ENCODE measurements at regions not wholly inside any gene's neighbourhood (a gene's known extent, or its start where the extent isn't known, plus 50 kb on each side); places are given as distances from the start of the nearest gene placed in this dataset.
"Not testable (repeated sequence)": the region's sequence is repeated elsewhere in the genome, so short reads cannot be mapped to it uniquely, and the experiment has no call there.

DNA sequence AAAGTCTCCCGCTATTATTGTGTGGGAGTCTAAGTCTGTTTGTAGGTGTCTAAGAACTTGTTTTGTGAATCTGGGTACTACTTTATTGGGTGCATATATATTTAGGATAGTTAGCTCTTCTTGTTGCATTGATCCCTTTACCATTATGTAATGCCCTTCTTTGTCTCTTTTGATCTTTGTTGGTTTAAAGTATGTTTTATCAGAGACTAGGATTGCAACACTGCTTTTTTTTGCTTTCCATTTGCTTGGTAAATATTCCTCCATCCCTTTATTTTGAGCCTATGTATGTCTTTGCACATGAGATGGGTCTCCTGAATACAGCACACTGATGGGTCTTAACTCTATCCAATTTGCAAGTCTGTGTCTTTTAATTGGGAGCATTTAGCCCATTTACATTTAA, 165.2 kb downstream of the GATB start:
- H3K9me3 ChIP-seq (ENCODE audit: control insufficient read depth in 3 of 3, low read length in 3 of 3); H3K27me3 ChIP-seq (ENCODE audit: control insufficient read depth in 3 of 3, insufficient read depth in 3 of 3, low read length in 3 of 3); H3K36me3 ChIP-seq (ENCODE audit: control insufficient read depth in 3 of 3, insufficient read depth in 3 of 3, low read length in 3 of 3); H3K27ac ChIP-seq (ENCODE audit: low read depth, low read length); H3K4me3 ChIP-seq (ENCODE audit: low read length in 3 of 3); H3K9ac ChIP-seq (ENCODE audit: low read depth in 1 of 3, low read length in 3 of 3); H3K4me1 ChIP-seq (ENCODE audit: control insufficient read depth in 3 of 3, insufficient read depth in 3 of 3, low read length in 3 of 3): not testable (repeated sequence)

- H3K4me3 ChIP-seq (ENCODE audit: low read length in 3 of 3); H3K27ac ChIP-seq (ENCODE audit: low read depth, low read length); H3K4me1 ChIP-seq (ENCODE audit: control insufficient read depth in 3 of 3, insufficient read depth in 3 of 3, low read length in 3 of 3); H3K9ac ChIP-seq (ENCODE audit: low read depth in 1 of 3, low read length in 3 of 3); H3K36me3 ChIP-seq (ENCODE audit: control insufficient read depth in 3 of 3, insufficient read depth in 3 of 3, low read length in 3 of 3); H3K27me3 ChIP-seq (ENCODE audit: control insufficient read depth in 3 of 3, insufficient read depth in 3 of 3, low read length in 3 of 3); H3K9me3 ChIP-seq (ENCODE audit: control insufficient read depth in 3 of 3, low read length in 3 of 3): not testable (repeated sequence)
Measured at GRCh38 chr4:151597691-151598090, 163.1 kb downstream of the GATB start.

DNA sequence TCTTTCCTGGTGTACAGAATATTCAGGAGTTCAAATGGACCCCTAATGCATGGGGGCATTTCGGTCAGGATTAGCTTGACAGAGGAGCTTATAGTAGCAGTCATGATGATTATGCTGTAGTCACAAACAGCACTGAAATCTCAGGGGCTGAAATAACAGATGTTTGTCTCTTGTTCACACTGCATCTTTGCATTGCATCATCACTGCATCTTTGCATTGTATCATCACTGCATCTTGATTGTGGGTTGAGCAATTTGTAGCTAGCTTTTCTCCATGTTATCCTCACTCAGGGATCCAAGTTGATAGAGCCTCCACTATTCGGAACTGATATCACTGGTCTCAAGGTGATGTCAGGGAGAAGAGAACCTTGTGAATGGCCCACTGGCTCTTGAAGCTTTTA, 160.9 kb downstream of the GATB start:
- no peak overlapping the region for H3K9ac ChIP-seq (ENCODE audit: low read depth in 1 of 3, low read length in 3 of 3)
- peaks cover 0 to 5% (median 2%) of the 10 kb centered on the region in 3 donors for H3K4me1 ChIP-seq (ENCODE audit: control insufficient read depth in 3 of 3, insufficient read depth in 3 of 3, low read length in 3 of 3)
- no peaks in the 10 kb centered on the region for H3K36me3 ChIP-seq (ENCODE audit: control insufficient read depth in 3 of 3, insufficient read depth in 3 of 3, low read length in 3 of 3)
- H3K27me3 ChIP-seq (ENCODE audit: control insufficient read depth in 3 of 3, insufficient read depth in 3 of 3, low read length in 3 of 3), result no peaks in the 10 kb centered on the region
- H3K4me3 ChIP-seq (ENCODE audit: low read length in 3 of 3), result no peak overlapping the region
- H3K27ac ChIP-seq (ENCODE audit: low read depth, low read length), result no peak overlapping the region
- H3K9me3 ChIP-seq (ENCODE audit: control insufficient read depth in 3 of 3, low read length in 3 of 3), result no peaks in the 10 kb centered on the region

DNA sequence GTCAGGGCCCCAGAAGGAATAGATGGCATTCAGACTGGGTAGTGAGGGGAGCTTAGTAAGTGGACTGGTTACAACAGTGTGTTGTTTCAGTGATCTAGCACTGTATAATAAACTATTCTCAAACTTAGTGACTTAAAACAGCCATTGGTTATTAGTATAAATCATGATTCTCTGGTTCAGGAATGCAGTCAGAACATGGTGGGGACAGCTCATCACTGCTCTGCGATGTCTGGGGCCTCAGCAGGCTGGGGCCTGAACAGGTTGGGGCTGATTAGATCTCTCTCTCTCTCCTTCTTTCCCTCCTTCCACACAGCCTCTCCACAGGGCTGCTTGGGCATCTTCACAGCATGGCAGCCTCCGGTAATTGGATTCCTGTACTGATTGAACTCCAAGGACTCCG, 160.4 kb downstream of the GATB start:
- Histone ChIP-seq H3K9ac (ENCODE audit: low read depth in 1 of 3, low read length in 3 of 3) (no peak overlapping the region), H3K27ac (ENCODE audit: low read depth, low read length) (no peak overlapping the region), H3K36me3 (ENCODE audit: control insufficient read depth in 3 of 3, insufficient read depth in 3 of 3, low read length in 3 of 3) (no peaks in the 10 kb centered on the region), H3K4me1 (ENCODE audit: control insufficient read depth in 3 of 3, insufficient read depth in 3 of 3, low read length in 3 of 3) (peaks cover 0 to 5% (median 2%) of the 10 kb centered on the region in 3 donors), H3K4me3 (ENCODE audit: low read length in 3 of 3) (no peak overlapping the region), H3K9me3 (ENCODE audit: control insufficient read depth in 3 of 3, low read length in 3 of 3) (no peaks in the 10 kb centered on the region), H3K27me3 (ENCODE audit: control insufficient read depth in 3 of 3, insufficient read depth in 3 of 3, low read length in 3 of 3) (no peaks in the 10 kb centered on the region)

GRCh38 chr4:151603377-151603776, 157.4 kb downstream of the GATB start:
- no peak overlapping the region for H3K4me3 ChIP-seq (ENCODE audit: low read length in 3 of 3)
- H3K4me1 ChIP-seq (ENCODE audit: control insufficient read depth in 3 of 3, insufficient read depth in 3 of 3, low read length in 3 of 3), result peaks cover 0 to 5% (median 2%) of the 10 kb centered on the region in 3 donors
- no peak overlapping the region for H3K9ac ChIP-seq (ENCODE audit: low read depth in 1 of 3, low read length in 3 of 3)
- H3K36me3 ChIP-seq (ENCODE audit: control insufficient read depth in 3 of 3, insufficient read depth in 3 of 3, low read length in 3 of 3), result no peaks in the 10 kb centered on the region
- no peak overlapping the region for H3K27ac ChIP-seq (ENCODE audit: low read depth, low read length)
- H3K9me3 ChIP-seq (ENCODE audit: control insufficient read depth in 3 of 3, low read length in 3 of 3), result no peaks in the 10 kb centered on the region
- H3K27me3 ChIP-seq (ENCODE audit: control insufficient read depth in 3 of 3, insufficient read depth in 3 of 3, low read length in 3 of 3), result no peaks in the 10 kb centered on the region

GRCh38 chr4:151604238-151604637, 156.6 kb downstream of the GATB start:
- no peaks in the 10 kb centered on the region for H3K36me3 ChIP-seq (ENCODE audit: control insufficient read depth in 3 of 3, insufficient read depth in 3 of 3, low read length in 3 of 3)
- no peaks in the 10 kb centered on the region for H3K27me3 ChIP-seq (ENCODE audit: control insufficient read depth in 3 of 3, insufficient read depth in 3 of 3, low read length in 3 of 3)
- H3K4me3 ChIP-seq (ENCODE audit: low read length in 3 of 3), result no peak overlapping the region
- H3K9ac ChIP-seq (ENCODE audit: low read depth in 1 of 3, low read length in 3 of 3), result no peak overlapping the region
- no peaks in the 10 kb centered on the region for H3K9me3 ChIP-seq (ENCODE audit: control insufficient read depth in 3 of 3, low read length in 3 of 3)
- H3K27ac ChIP-seq (ENCODE audit: low read depth, low read length), result no peak overlapping the region
- peaks cover 0 to 5% (median 2%) of the 10 kb centered on the region in 3 donors for H3K4me1 ChIP-seq (ENCODE audit: control insufficient read depth in 3 of 3, insufficient read depth in 3 of 3, low read length in 3 of 3)

DNA sequence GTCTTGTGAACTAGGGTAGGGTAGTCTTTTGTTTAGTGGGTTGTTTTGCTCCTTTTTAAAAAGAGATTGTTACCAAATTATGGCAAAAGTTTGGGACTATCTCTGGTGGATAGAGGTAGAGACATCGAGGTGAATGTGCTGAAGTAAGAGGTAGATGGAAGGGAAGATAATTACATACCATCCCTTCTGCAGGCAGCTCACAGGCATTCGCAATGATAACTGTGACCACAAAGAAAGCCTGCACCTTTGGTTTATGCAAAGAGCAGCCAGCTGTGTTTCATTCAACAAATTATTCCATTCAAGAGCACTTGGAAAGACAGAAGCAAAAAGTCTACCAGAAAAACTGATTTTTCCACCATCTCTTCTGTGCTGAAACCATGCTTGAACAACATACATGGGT, 155.6 kb downstream of the GATB start:
- H3K4me1 ChIP-seq (ENCODE audit: control insufficient read depth in 3 of 3, insufficient read depth in 3 of 3, low read length in 3 of 3), result peaks cover 0 to 5% (median 2%) of the 10 kb centered on the region in 3 donors
- no peak overlapping the region for H3K9ac ChIP-seq (ENCODE audit: low read depth in 1 of 3, low read length in 3 of 3)
- no peaks in the 10 kb centered on the region for H3K27me3 ChIP-seq (ENCODE audit: control insufficient read depth in 3 of 3, insufficient read depth in 3 of 3, low read length in 3 of 3)
- H3K27ac ChIP-seq (ENCODE audit: low read depth, low read length), result no peak overlapping the region
- H3K9me3 ChIP-seq (ENCODE audit: control insufficient read depth in 3 of 3, low read length in 3 of 3), result no peaks in the 10 kb centered on the region
- no peak overlapping the region for H3K4me3 ChIP-seq (ENCODE audit: low read length in 3 of 3)
- no peaks in the 10 kb centered on the region for H3K36me3 ChIP-seq (ENCODE audit: control insufficient read depth in 3 of 3, insufficient read depth in 3 of 3, low read length in 3 of 3)

DNA sequence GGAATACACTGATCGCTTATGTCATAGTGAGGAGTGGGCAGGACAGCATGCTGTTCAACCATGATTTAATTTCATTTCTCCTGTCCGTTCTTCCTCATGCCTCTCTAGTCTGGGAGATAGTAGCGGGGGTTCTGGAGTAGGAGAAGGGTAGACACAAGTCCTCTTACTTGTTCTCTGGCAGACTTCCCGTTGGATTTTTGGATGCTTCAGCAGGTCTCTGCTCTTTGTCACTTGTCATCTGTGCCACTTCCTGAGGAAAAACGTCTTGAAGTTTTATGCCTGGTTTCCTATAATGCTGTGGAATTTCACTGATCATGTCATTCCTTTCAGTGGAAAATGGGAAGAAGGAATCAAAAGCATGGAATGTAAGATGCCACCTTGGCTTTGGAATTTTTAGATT, 154.7 kb downstream of the GATB start:
- Histone ChIP-seq H3K4me3 (ENCODE audit: low read length in 3 of 3) (no peak overlapping the region), H3K36me3 (ENCODE audit: control insufficient read depth in 3 of 3, insufficient read depth in 3 of 3, low read length in 3 of 3) (no peaks in the 10 kb centered on the region), H3K9me3 (ENCODE audit: control insufficient read depth in 3 of 3, low read length in 3 of 3) (no peaks in the 10 kb centered on the region), H3K27me3 (ENCODE audit: control insufficient read depth in 3 of 3, insufficient read depth in 3 of 3, low read length in 3 of 3) (no peaks in the 10 kb centered on the region), H3K4me1 (ENCODE audit: control insufficient read depth in 3 of 3, insufficient read depth in 3 of 3, low read length in 3 of 3) (peaks cover 0 to 5% (median 2%) of the 10 kb centered on the region in 3 donors), H3K27ac (ENCODE audit: low read depth, low read length) (no peak overlapping the region), H3K9ac (ENCODE audit: low read depth in 1 of 3, low read length in 3 of 3) (no peak overlapping the region)

DNA sequence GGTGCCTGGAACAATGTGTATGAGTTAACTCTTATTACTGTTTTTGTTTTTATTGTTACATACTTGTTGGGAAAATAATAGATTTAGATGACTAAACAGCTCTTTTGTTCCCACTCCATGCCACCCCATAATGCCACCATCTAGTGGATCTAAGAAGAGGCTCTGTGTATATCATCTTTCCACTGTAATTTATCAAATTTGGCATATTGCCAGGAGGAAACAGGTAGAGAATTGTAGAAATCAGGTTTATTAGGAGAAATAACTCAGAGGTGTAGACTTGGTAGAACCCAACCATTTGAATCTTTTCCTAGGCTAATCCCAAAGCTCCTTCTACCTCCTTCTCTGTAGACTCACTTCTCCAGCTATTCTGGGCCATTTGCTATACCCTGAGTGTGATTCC, 150.6 kb downstream of the GATB start:
- no peak overlapping the region for H3K9ac ChIP-seq (ENCODE audit: low read depth in 1 of 3, low read length in 3 of 3)
- H3K4me3 ChIP-seq (ENCODE audit: low read length in 3 of 3), result no peak overlapping the region
- no peaks in the 10 kb centered on the region for H3K36me3 ChIP-seq (ENCODE audit: control insufficient read depth in 3 of 3, insufficient read depth in 3 of 3, low read length in 3 of 3)
- H3K4me1 ChIP-seq (ENCODE audit: control insufficient read depth in 3 of 3, insufficient read depth in 3 of 3, low read length in 3 of 3), result no peaks in the 10 kb centered on the region
- no peaks in the 10 kb centered on the region for H3K27me3 ChIP-seq (ENCODE audit: control insufficient read depth in 3 of 3, insufficient read depth in 3 of 3, low read length in 3 of 3)
- H3K9me3 ChIP-seq (ENCODE audit: control insufficient read depth in 3 of 3, low read length in 3 of 3), result no peaks in the 10 kb centered on the region
- no peak overlapping the region for H3K27ac ChIP-seq (ENCODE audit: low read depth, low read length)

DNA sequence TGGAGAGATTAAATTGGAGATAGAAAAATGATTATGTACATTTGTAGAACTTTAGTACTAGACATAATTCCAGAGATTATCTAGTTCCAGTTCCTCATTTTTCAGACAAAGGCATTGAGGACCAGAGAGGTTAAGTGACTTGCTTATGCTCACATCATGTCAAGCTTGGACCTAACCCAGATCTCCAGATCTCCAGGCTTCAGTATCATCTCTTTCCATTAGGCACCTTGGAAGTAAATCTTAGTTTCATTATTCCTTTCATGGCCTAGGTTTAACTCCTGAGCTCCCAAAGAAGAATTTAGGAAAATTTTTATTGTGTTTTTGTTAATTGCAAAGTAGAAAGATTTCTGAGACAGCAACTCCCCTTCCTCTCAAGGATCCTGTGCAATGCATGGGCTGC, 148.8 kb downstream of the GATB start:
- no peaks in the 10 kb centered on the region for H3K9me3 ChIP-seq (ENCODE audit: control insufficient read depth in 3 of 3, low read length in 3 of 3)
- no peaks in the 10 kb centered on the region for H3K36me3 ChIP-seq (ENCODE audit: control insufficient read depth in 3 of 3, insufficient read depth in 3 of 3, low read length in 3 of 3)
- H3K9ac ChIP-seq (ENCODE audit: low read depth in 1 of 3, low read length in 3 of 3), result no peak overlapping the region
- H3K4me1 ChIP-seq (ENCODE audit: control insufficient read depth in 3 of 3, insufficient read depth in 3 of 3, low read length in 3 of 3), result no peaks in the 10 kb centered on the region
- no peak overlapping the region for H3K4me3 ChIP-seq (ENCODE audit: low read length in 3 of 3)
- H3K27me3 ChIP-seq (ENCODE audit: control insufficient read depth in 3 of 3, insufficient read depth in 3 of 3, low read length in 3 of 3), result no peaks in the 10 kb centered on the region
- H3K27ac ChIP-seq (ENCODE audit: low read depth, low read length), result no peak overlapping the region

DNA sequence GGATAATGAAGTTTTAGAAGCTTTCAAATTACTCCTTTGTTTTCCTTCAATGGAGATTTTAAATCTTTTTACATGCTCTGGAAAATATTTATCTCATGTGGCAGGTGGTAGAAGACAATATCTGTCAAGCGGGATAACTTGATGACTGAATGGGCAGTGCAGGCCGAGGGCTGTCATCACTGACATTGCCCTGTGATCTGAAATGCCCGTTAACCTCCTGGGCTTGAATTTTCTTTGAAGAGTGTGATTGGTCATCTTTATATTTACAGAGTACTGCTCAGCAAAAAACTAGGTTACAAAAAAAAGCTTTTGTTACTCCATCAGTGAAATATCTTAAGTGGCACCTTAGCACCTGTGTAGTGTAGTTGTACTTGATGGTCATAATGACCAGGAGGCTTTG, 147.5 kb downstream of the GATB start:
- Histone ChIP-seq H3K27me3 (ENCODE audit: control insufficient read depth in 3 of 3, insufficient read depth in 3 of 3, low read length in 3 of 3) (no peaks in the 10 kb centered on the region), H3K27ac (ENCODE audit: low read depth, low read length) (no peak overlapping the region), H3K9me3 (ENCODE audit: control insufficient read depth in 3 of 3, low read length in 3 of 3) (no peaks in the 10 kb centered on the region), H3K4me3 (ENCODE audit: low read length in 3 of 3) (no peak overlapping the region), H3K4me1 (ENCODE audit: control insufficient read depth in 3 of 3, insufficient read depth in 3 of 3, low read length in 3 of 3) (no peaks in the 10 kb centered on the region), H3K36me3 (ENCODE audit: control insufficient read depth in 3 of 3, insufficient read depth in 3 of 3, low read length in 3 of 3) (no peaks in the 10 kb centered on the region), H3K9ac (ENCODE audit: low read depth in 1 of 3, low read length in 3 of 3) (no peak overlapping the region)
